H9 (cell line): ENCODE measurements at regions not wholly inside any gene's neighbourhood (a gene's known extent, or its start where the extent isn't known, plus 50 kb on each side); places are given as distances from the start of the nearest gene placed in this dataset.

ENCODE experiments used
- DNase-seq: peaks from one replicate; pipeline ENCODE4 v3.0.0-alpha.2; 2017
- H2AFZ ChIP-seq: one replicate; pipeline ENCODE4 v1.6.1; 2013; ENCODE audit warnings: mild to moderate bottlenecking, low read length, control low read depth, moderate library complexity
- H2AK5ac ChIP-seq: 2 replicates; pipeline ENCODE4 v1.6.1; 2013; ENCODE audit warnings: low read length, control low read depth, mixed read lengths; ENCODE audit not compliant: insufficient read length
- H2BK120ac ChIP-seq: one replicate; pipeline ENCODE4 v1.6.1; 2013; ENCODE audit warnings: low read depth, mild to moderate bottlenecking, low read length, control low read depth, inconsistent platforms; ENCODE audit not compliant: poor library complexity, severe bottlenecking
- H2BK12ac ChIP-seq: 2 replicates; pipeline ENCODE4 v1.6.1; 2013; ENCODE audit warnings: low read length, control low read depth, mixed read lengths, low read depth; ENCODE audit not compliant: insufficient read length
- H2BK15ac ChIP-seq: 2 replicates; pipeline ENCODE4 v1.6.1; 2013; ENCODE audit warnings: low read depth, low read length, control low read depth
- H2BK20ac ChIP-seq: one replicate; pipeline ENCODE4 v1.6.1; 2013; ENCODE audit warnings: low read depth, mild to moderate bottlenecking, low read length, control low read depth, inconsistent platforms; ENCODE audit not compliant: poor library complexity, severe bottlenecking
- H2BK5ac ChIP-seq: 2 replicates; pipeline ENCODE4 v1.6.1; 2013; ENCODE audit warnings: low read length, control low read depth, mixed read lengths; ENCODE audit not compliant: insufficient read length
- H3K14ac ChIP-seq: 2 replicates; pipeline ENCODE4 v1.6.1; 2013; ENCODE audit warnings: low read length, control low read depth; ENCODE audit not compliant: insufficient read depth
- H3K18ac ChIP-seq: 2 replicates; pipeline ENCODE4 v1.6.1; 2013; ENCODE audit warnings: low read depth, mild to moderate bottlenecking, mixed read lengths, low read length, control low read depth; ENCODE audit not compliant: insufficient read length
- H3K23ac ChIP-seq: 2 replicates; pipeline ENCODE4 v1.6.1; 2013; ENCODE audit warnings: low read length, control low read depth, mixed read lengths, low read depth; ENCODE audit not compliant: insufficient read length
- H3K23me2 ChIP-seq: 2 replicates; pipeline ENCODE4 v1.6.1; 2013; ENCODE audit warnings: low read depth, mild to moderate bottlenecking, mixed read lengths, low read length, control low read depth; ENCODE audit not compliant: insufficient read length, poor library complexity, severe bottlenecking
- H3K27ac ChIP-seq: 2 replicates; pipeline ENCODE4 v1.5.1; 2013; ENCODE audit warnings: low read length, control low read depth, mixed read lengths, low read depth; ENCODE audit not compliant: insufficient read length
- H3K27me3 ChIP-seq: 2 replicates; pipeline ENCODE4 v1.6.1; 2013; ENCODE audit warnings: low read length, control low read depth, inconsistent platforms; ENCODE audit not compliant: insufficient read depth
- H3K4ac ChIP-seq: 2 replicates; pipeline ENCODE4 v1.6.1; 2013; ENCODE audit warnings: low read depth, mild to moderate bottlenecking, control low read depth, inconsistent platforms, low read length, moderate library complexity
- H3K4me1 ChIP-seq: 2 replicates; pipeline ENCODE4 v1.6.1; 2013; ENCODE audit warnings: low read length, control low read depth, inconsistent platforms; ENCODE audit not compliant: insufficient read depth
- H3K4me2 ChIP-seq: 2 replicates; pipeline ENCODE4 v1.6.1; 2013; ENCODE audit warnings: low read length, control low read depth, mixed read lengths; ENCODE audit not compliant: insufficient read length, insufficient read depth
- H3K56ac ChIP-seq: 2 replicates; pipeline ENCODE4 v1.6.1; 2013; ENCODE audit warnings: low read depth, mild to moderate bottlenecking, mixed read lengths, low read length, control low read depth; ENCODE audit not compliant: insufficient read length
- H3K79me1 ChIP-seq: 2 replicates; pipeline ENCODE4 v1.6.1; 2013; ENCODE audit warnings: low read depth, mild to moderate bottlenecking, moderate library complexity, low read length, control low read depth, inconsistent platforms; ENCODE audit not compliant: insufficient read depth, poor library complexity, severe bottlenecking
- H3K79me2 ChIP-seq: 2 replicates; pipeline ENCODE4 v1.6.1; 2013; ENCODE audit warnings: low read length, control low read depth, inconsistent platforms; ENCODE audit not compliant: insufficient read depth
- H3K9ac ChIP-seq: 2 replicates; pipeline ENCODE4 v1.6.1; 2013; ENCODE audit warnings: low read length, control low read depth, mixed read lengths; ENCODE audit not compliant: insufficient read length; ENCODE audit errors: extremely low read depth
- H3K9me3 ChIP-seq: one replicate; pipeline ENCODE4 v1.6.1; 2013; ENCODE audit warnings: low read depth, low read length, inconsistent platforms; ENCODE audit not compliant: control insufficient read depth
- H3T11ph ChIP-seq: one replicate; pipeline ENCODE4 v1.6.1; 2013; ENCODE audit warnings: mild to moderate bottlenecking, low read length, control low read depth, inconsistent platforms
- H4K20me1 ChIP-seq: one replicate; pipeline ENCODE4 v1.6.1; 2013; ENCODE audit not compliant: control insufficient read depth, insufficient read length, insufficient read depth
- H4K5ac ChIP-seq: 2 replicates; pipeline ENCODE4 v1.6.1; 2013; ENCODE audit warnings: low read depth, mild to moderate bottlenecking, mixed read lengths, low read length, control low read depth; ENCODE audit not compliant: insufficient read length
- H4K8ac ChIP-seq: replicated peaks from 2 replicates; pipeline ENCODE4 v1.6.1; 2013; ENCODE audit warnings: low read length, control low read depth, mixed read lengths, low read depth; ENCODE audit not compliant: insufficient read length
- H4K91ac ChIP-seq: 2 replicates; pipeline ENCODE4 v1.6.1; 2013; ENCODE audit warnings: low read depth, mild to moderate bottlenecking, moderate library complexity, mixed read lengths, low read length, control low read depth; ENCODE audit not compliant: insufficient read length
- H3K27ac Mint-ChIP-seq, 3 experiments: 2 replicates in 2 of 3; 3 replicates in 1 of 3; pipeline ENCODE4 v1.8.0; 2020 to 2021; ENCODE audit warnings: mixed read lengths in 3 of 3, mild to moderate bottlenecking in 1 of 3, moderate library complexity in 1 of 3
- H3K27me3 Mint-ChIP-seq: 2 replicates; pipeline ENCODE4 v1.8.0; 2021; ENCODE audit warnings: low read depth, mild to moderate bottlenecking, moderate library complexity, mixed read lengths
- H3K36me3 Mint-ChIP-seq, 3 experiments: 2 replicates in 2 of 3; 3 replicates in 1 of 3; pipeline ENCODE4 v1.8.0; 2020 to 2021; ENCODE audit warnings: low read depth in 3 of 3, mixed read lengths in 3 of 3; ENCODE audit not compliant: insufficient read depth in 1 of 3
- H3K4me1 Mint-ChIP-seq, 2 experiments: 2 replicates each; pipeline ENCODE4 v1.8.0; 2020; ENCODE audit warnings: mixed read lengths in 2 of 2
- H3K4me3 Mint-ChIP-seq, 2 experiments: 2 replicates in 1 of 2; 3 replicates in 1 of 2; pipeline ENCODE4 v1.8.0; 2020 to 2021; ENCODE audit warnings: mild to moderate bottlenecking in 2 of 2, mixed read lengths in 2 of 2, moderate library complexity in 1 of 2
- H3K9me3 Mint-ChIP-seq, 2 experiments: 2 replicates in 1 of 2; 3 replicates in 1 of 2; pipeline ENCODE4 v1.8.0; 2020; ENCODE audit warnings: mild to moderate bottlenecking in 2 of 2, mixed read lengths in 2 of 2, moderate library complexity in 1 of 2
- WGBS: extraction: QIAGEN DNeasy Blood & Tissue Kit; methylation state at CpG from one replicate; pipeline ENCODE4 v1.1.7; 2013; ENCODE audit warnings: missing lambda C conversion rate, low lambda C conversion rate, mixed read lengths; ENCODE audit not compliant: insufficient read length; ENCODE audit errors: extremely low coverage; 5-methylcytosine and 5-hydroxymethylcytosine counted together
- TF ChIP-seq, protein P1 (sequence below): fragments of 200-600 bp; sonication (generic); conservative IDR thresholded peaks from 3 replicates; pipeline ENCODE4 v1.8.0; 2021; ENCODE audit warnings: antibody characterized with exemption, mild to moderate bottlenecking

DNA sequence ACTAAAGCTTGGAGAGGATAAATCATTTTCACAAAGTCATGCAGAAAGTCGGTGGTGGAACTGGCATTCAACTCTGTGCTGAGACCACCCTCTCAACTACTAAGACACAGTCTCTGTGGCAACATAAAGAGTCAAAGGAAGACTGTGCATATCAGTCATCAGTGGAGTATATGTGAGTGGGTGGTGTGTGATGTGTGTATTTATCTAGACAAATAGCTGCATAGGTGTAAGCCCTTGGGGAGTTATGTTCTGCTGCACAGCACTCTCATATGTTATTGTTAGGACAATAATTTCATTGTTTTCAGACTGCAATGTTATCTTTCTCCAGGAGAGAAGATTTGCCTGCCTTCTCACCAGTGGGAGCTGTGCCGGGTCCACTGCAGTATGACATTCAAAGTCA, 186.3 kb upstream of the HNRNPA3 start:
- Histone ChIP-seq H3K14ac (no peak overlapping the region), H3K18ac (no peak overlapping the region), H4K20me1 (no peaks in the 10 kb centered on the region), H3K4ac (no peak overlapping the region), H3K4me2 (no peak overlapping the region), H3K27ac (no peak overlapping the region), H3K79me2 (no peaks in the 10 kb centered on the region), H3K27me3 (no peaks in the 10 kb centered on the region), H4K8ac (no peak overlapping the region), H2AFZ (no peak overlapping the region), H2BK5ac (no peak overlapping the region), H4K91ac (no peak overlapping the region), H3K79me1 (no peaks in the 10 kb centered on the region), H4K5ac (no peak overlapping the region), H3K23ac (no peak overlapping the region), H2BK20ac (no peak overlapping the region), H3K23me2 (no peaks in the 10 kb centered on the region), H2BK12ac (no peak overlapping the region), H2BK120ac (no peak overlapping the region), H2BK15ac (no peak overlapping the region), H3K56ac (no peak overlapping the region), H2AK5ac (no peak overlapping the region), H3K4me1 (peaks cover 2% of the 10 kb centered on the region; the same call in 1 of the 2 replicates), H3K9me3 (no peaks in the 10 kb centered on the region), H3T11ph (no peak overlapping the region), H3K9ac (no peak overlapping the region)
- Mint-ChIP-seq H3K27ac (no peak overlapping the region), H3K4me1 (peaks cover 5 to 6% of the 10 kb centered on the region in 2 experiments; a peak in 2 of 4 replicates), H3K27me3 (no peaks in the 10 kb centered on the region), H3K9me3 (no peaks in the 10 kb centered on the region), H3K36me3 (no peaks in the 10 kb centered on the region), H3K4me3 (no peak overlapping the region)
- TF ChIP-seq, protein P1, sequence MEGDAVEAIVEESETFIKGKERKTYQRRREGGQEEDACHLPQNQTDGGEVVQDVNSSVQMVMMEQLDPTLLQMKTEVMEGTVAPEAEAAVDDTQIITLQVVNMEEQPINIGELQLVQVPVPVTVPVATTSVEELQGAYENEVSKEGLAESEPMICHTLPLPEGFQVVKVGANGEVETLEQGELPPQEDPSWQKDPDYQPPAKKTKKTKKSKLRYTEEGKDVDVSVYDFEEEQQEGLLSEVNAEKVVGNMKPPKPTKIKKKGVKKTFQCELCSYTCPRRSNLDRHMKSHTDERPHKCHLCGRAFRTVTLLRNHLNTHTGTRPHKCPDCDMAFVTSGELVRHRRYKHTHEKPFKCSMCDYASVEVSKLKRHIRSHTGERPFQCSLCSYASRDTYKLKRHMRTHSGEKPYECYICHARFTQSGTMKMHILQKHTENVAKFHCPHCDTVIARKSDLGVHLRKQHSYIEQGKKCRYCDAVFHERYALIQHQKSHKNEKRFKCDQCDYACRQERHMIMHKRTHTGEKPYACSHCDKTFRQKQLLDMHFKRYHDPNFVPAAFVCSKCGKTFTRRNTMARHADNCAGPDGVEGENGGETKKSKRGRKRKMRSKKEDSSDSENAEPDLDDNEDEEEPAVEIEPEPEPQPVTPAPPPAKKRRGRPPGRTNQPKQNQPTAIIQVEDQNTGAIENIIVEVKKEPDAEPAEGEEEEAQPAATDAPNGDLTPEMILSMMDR, result no peak
- no peak for DNase-seq
- WGBS, result no CpG with 5 or more reads among the region's 2 CpGs
